ENCODE measurements at regions not wholly inside any gene's neighbourhood (a gene's known extent, or its start where the extent isn't known, plus 50 kb on each side); places are given as distances from the start of the nearest gene placed in this dataset.
"Not testable (repeated sequence)": the region's sequence is repeated elsewhere in the genome, so short reads cannot be mapped to it uniquely, and the experiment has no call there.

DNA sequence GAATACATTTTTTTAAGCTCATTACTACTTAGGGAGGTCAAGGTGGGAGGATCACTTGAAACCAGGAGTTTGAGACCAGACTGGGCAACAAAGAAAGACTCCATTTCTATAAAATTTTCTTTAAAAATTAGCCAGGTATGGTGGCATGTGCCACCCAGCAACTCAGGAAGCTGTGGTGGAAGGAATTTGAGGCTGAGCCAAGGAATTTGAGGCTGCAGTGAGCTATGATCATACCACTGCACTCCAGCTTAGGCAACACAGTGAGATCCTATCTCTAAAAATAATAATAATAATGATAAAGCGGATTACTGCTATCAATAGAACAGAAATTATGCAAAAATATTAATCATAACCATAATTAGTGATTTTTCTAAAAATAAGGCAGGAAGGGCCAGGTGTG, 170.3 kb downstream of the COPRS start:
- H3K27ac ChIP-seq: no peak overlapping the region
- DNase-seq (ENCODE audit: low read depth, low spot score): no peak

DNA sequence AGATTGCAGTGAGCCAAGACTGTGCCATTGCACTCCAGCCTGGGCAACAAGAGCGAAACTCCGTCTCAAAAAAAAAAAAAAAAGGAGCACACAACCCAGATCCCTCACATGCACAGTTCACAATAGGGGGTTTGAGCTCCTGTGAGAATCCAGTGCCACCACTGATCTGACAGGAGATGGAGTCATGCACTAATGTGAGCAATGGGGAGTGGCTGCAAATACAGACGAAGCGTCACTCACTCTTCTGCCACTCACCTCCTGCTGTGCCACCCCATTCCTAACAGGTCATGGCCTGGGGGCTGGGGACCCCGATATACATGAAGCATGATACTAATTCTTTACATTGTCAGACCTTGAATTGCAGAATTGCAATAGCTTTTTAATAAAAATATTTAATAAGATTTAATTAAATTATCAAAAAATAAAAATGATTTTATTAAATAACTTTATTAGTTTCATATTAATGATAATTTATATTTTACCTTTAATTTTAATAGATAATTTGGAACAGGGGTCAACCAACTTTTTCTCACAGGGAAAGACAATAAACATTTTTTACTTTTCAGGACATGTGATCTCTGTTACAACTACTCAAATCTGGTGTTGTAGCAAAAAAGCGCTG, 171.4 kb downstream of the COPRS start:
- no peak overlapping the region for H3K27ac ChIP-seq
- DNase-seq (ENCODE audit: low read depth, low spot score): no peak

DNA sequence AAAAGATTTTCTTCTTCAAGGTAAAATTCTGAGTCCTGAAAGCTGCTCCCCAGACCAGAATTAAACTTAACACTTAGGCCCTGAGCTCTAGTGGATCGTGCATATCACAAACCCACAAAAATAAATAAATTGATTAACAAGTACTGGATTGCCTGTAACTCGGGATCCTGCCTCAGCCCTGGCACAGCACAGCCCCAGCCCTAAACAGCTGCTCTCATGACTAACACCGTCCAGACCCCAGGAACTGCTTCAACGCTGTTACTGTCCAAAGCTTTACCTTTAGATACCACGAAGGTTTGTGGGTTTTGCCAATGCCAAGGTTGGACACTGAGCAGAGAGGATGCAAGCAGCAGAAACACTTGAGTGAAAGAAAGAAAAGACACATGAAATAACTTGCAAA, 172.5 kb downstream of the COPRS start:
- DNase-seq (ENCODE audit: low read depth, low spot score): no peak
- no peak overlapping the region for H3K27ac ChIP-seq

DNA sequence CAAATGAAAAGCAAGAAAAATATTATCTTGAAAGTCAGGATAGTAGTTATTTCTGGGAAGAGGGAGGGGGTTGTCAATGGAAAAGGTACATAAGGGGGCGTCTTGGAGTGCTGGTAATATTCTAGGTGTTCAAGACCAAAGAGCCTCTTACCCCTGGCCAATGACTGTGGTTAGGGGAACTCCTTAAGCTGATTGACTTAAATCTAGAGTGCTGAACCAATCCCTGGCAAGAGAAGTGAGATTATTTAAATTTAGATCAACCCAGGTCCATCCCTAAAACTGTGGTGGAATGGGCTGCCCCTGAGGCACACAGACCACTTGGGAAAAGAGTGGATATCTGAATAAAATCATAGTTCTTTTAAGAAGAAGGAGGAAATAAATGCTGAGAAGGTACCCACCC, 174.1 kb downstream of the COPRS start:
- no peak overlapping the region for H3K27ac ChIP-seq
- no peak for DNase-seq (ENCODE audit: low read depth, low spot score)

DNA sequence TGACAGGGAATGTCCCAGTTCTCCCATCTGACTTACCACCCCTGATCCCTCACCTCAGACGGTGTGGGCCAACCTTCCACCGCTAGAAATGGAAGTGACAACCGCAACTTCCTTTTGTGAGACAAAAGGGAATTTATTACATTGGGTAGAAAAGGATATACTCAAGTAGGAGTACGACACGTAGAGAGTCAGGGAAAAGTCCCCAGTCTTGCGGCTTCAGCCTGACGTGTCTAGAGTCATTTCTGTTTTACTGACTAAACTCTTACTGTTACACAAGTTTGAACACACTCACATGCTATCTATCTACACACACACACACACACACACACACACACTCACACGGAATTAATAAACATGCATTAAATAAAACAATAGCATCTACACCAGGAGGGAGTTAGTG, 178.9 kb downstream of the COPRS start:
- H3K27ac ChIP-seq: no peak overlapping the region
- no peak for DNase-seq (ENCODE audit: low read depth, low spot score)

GRCh38 chr17:31679667-31680066, 179.4 kb downstream of the COPRS start:
- DNase-seq (ENCODE audit: low read depth, low spot score): no peak

GRCh38 chr17:31678431-31678830, 180.6 kb downstream of the COPRS start:
- DNase-seq (ENCODE audit: low read depth, low spot score): no peak
- no peak overlapping the region for H3K27ac ChIP-seq

More at GRCh38 chr17:31679667-31680066, 179.4 kb downstream of the COPRS start:
- H3K27ac ChIP-seq: no peak overlapping the region

DNA sequence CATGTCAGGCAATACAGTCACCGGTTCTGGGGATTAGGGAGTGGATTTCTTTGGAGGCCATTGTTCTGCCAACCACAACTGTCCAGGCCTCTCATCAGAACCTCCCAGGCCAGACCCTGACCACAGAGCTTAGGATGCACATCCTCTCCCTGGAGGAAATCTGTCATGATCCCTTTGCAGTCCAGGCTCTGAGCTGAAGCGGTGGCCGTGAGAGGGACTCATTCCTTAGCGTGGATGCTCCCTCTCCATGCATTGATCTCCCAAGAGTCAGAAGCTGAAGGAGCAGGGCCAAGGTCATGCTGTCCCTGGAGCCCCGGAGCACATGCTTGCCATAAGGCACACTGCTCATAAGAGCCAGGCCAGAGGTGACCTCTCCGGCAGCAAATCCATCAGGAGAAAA, 181.4 kb downstream of the COPRS start:
- no peak for DNase-seq (ENCODE audit: low read depth, low spot score)
- no peak overlapping the region for H3K27ac ChIP-seq

DNA sequence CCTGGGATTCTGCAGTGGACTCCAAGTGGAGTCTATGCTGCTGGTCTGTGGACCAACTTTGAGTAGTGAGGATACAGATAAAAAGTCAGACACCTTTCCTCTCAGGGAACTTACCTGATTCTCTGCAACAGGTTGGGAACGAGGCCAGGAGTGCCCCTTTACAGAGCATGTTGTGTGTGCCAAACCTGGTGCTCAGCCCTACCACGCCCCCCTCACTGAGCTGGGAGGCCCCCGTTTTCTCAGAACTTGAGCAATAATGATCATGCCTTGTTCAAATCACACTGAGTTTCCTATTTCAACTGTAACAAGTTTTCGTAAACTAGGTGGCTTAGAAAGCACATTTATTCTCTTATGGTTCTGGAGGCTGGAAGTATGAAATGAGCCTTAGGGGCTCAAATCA, 182.0 kb downstream of the COPRS start:
- DNase-seq (ENCODE audit: low read depth, low spot score): no peak
- no peak overlapping the region for H3K27ac ChIP-seq

DNA sequence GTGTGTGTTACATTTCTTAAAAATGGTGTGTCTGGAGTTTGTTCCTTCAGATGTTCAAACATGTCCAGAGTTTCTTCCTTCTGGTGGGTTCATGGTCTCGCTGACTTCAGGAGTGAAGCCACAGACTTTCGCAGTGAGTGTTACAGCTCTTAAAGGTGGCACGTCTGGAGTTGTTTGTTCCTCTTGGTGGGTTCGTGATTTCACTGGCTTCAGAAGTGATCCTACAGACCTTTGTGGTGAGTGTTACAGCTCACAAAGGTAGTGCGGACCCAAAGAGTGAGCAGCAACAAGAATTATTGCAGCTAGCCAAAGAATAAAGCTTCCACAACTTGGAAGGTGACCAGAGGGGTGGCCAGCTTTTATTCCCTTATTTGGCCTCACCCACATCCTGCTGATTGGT, 183.7 kb downstream of the COPRS start:
- H3K27ac ChIP-seq; DNase-seq (ENCODE audit: low read depth, low spot score): not testable (repeated sequence)

GRCh38 chr17:31674717-31675349, 184.2 kb downstream of the COPRS start:
- peak overlapping the region; percentile 55 for H3K27ac ChIP-seq
- DNase-seq (ENCODE audit: low read depth, low spot score): peak; percentile 71

DNA sequence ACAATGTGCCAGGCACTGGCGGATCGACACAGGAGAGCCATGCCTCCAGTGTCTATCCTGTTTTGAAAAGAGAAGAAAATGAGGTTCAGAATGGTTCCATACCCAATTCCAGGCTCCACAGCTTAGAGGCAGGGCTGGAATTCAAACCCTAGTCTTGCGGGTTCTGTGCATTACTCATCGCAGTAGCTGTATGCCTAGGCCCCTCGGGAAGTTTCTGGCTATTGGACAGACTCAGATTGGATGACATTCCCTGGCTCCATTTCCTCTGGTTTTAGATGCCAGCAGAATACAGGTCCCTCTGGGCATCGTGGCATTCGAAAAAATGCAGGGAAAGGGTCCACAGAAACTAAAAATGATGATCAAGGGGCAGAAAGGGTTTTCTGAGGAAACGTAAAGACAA, 184.7 kb downstream of the COPRS start:
- H3K27ac ChIP-seq: peak overlapping the region; percentile 55
- no peak for DNase-seq (ENCODE audit: low read depth, low spot score)

DNA sequence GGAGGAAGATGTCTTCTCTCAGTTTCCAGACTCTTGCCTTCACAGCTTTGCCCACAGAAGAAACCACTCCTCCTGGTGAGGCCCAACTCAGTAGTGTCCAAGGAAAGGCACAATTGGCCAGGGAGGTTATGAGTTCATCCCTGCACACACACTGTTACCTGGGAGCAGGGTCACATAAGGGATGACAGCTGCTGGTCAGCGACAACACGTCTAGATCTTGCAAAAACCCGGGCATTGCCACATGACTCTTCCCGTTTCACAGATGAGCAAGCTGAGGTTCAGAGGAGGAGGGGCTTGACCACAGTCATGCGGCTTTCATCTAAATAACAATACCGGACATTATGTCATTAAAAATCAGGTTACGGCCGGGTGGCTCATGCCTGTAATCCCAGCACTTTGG, 186.0 kb downstream of the COPRS start:
- H3K27ac ChIP-seq: no peak overlapping the region
- no peak for DNase-seq (ENCODE audit: low read depth, low spot score)

GRCh38 chr17:31672161-31672819, 186.8 kb downstream of the COPRS start:
- no peak overlapping the region for H3K27ac ChIP-seq
- DNase-seq (ENCODE audit: low read depth, low spot score): no peak

- DNase-seq (ENCODE audit: low read depth, low spot score): no peak
- H3K27ac ChIP-seq: no peak overlapping the region
Measured at GRCh38 chr17:31663576-31663975, 195.5 kb downstream of the COPRS start.

DNA sequence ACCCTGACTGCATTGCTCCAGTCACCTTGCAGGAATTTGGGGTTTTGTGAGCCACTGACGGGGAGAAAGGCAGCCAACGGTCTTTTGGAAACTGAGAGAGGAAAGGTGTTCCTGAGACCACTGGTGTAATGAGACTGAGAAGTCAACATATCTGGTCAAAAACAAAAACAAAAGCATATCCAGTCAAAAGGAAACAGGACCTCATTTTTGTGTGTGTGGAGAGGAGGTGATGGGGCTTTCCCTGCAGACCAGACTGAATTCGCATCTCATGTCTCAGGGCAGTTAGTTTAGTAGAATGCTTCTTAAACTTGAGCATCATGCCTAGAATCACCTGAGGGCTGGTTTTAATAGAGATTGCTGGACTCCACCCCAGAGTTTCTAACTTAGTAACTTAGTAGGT, 198.4 kb downstream of the COPRS start:
- DNase-seq (ENCODE audit: low read depth, low spot score): no peak
- H3K27ac ChIP-seq: no peak overlapping the region

DNA sequence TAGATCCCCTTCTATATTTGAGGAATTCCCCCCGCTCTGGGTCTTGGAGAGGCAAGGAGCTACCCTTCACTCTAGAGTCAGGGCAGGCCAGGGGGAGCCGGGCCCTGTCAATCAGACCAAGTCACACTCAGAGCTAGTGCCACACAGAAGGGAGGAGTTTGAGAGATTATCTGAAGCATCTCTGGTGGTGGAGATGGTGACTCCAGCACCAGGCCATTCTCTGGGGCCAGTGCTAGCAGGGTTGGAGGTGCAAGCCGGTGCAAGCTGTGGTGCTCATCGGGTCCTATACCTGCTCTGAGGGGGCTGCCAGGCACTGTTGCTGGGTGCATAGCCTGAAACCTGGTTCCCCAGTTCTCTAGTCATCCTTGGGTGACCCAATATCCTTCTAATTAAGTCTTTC, 201.2 kb downstream of the COPRS start:
- H3K27ac ChIP-seq: no peak overlapping the region
- no peak for DNase-seq (ENCODE audit: low read depth, low spot score)

DNA sequence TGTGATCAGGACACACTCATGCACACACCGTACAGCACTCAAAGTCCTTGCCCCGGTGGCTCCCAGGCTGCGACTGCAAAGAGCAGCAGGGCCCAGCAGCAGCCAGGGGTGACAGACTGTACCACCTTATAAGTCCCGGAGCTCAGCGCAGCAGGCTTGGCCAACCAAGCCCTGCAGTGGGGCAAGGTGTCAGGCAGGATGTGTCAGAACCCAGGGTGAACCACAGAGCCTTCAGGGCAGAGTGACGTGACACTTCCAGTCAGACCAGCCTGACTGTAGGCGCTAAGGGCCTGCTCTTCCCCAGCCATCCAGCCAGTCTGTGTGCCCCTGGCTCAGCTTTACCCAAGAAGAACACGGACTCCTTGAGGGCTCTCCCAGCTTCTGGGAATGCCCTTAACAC, 204.1 kb downstream of the COPRS start:
- peak; percentile 90 for DNase-seq (ENCODE audit: low read depth, low spot score)
- H3K27ac ChIP-seq: peak overlapping the region; percentile 6

DNA sequence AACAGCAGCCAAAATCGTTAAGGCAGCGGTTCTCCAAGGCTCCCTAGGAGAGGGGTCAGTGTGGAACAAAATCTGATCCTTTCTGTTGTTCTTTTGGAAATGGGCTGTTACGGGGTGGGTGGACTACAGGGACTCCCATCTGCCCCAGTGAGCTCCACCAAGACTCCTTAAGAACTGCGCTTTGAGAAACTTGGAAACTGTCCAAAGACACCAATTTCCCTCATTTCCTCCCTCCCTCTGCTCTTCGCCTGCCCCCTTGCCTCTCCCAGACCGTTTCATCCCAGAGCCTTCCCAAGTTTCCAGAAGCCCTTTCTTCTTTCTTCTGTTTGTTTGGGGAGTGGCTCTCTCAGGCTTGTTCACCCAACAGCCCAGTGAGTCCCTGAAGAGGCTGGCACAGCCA, 205.4 kb downstream of the COPRS start:
- no peak overlapping the region for H3K27ac ChIP-seq
- no peak for DNase-seq (ENCODE audit: low read depth, low spot score)

DNA sequence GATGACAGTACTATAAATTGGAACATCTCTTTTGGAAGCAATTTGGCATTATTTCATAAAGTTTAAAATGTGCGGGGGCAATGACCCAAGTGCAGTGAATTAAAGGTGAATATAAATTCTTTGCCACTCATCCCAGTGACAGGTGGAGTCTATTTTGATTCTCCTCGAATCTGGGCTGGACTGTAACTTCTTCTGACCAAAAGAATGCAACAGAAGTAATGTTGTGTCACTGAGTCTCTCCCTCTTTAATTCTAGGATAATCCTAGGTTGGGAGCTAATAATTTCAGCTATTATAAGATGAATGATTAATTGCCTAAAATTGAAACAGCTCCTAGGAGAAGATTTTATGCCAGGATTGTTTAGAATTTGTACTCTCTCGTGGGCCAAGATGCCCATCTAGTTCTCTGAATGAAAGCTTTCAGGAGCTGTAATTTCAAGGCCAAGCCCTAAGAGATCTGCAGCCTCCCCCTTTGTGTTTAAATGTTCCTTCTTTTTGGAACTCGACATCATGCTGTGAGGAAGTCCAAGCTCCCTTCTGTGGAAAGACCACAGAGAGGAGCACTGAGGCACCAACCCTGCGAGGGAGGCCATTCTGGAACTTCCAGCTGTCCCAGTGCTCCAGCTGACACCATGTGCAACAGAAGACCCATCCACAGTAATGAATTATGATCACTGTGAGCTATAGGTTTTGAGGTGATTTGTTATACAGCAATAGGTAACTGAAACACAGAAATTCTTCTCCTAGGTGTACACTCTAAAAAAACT, 208.1 kb downstream of the COPRS start:
- H3K27ac ChIP-seq: no peak overlapping the region
- no peak for DNase-seq (ENCODE audit: low read depth, low spot score)

DNA sequence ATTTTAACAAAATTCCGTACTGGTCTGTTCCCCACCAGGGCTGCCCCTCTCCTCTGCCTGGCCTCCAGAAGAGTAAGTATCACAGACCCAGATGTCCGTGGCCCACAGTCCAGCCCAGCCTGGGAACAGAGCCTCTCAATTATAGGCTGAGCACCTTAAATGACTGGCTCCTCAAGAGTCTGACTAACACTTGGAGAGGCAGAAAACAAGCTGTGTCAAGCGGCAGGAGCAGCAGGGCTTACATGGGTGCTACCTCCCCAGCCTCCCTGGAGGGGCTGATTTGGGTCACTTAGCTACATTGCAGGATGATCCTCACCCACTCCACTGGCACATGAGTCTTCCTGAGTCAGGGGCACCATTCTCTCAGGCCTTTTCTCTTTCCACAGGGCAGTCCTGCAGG, 209.7 kb downstream of the COPRS start:
- no peak overlapping the region for H3K27ac ChIP-seq
- no peak for DNase-seq (ENCODE audit: low read depth, low spot score)
